Lower leg skin (tissue), 4 donors: ENCODE measurements at regions not wholly inside any gene's neighbourhood (a gene's known extent, or its start where the extent isn't known, plus 50 kb on each side); places are given as distances from the start of the nearest gene placed in this dataset.

Source experiments
- DNase-seq, 2 donors: peaks; one replicate each; pipeline ENCODE4 v3.0.0-alpha.2; 2019; ENCODE audit warnings: low spot score in 2 of 2
- H3K4me3 ChIP-seq: fragments of 200-600 bp; sonication (generic); 2 replicates; pipeline ENCODE4 v1.5.1; 2017; ENCODE audit warnings: mild to moderate bottlenecking, low read depth; ENCODE audit not compliant: poor library complexity, severe bottlenecking
- POLR2A ChIP-seq, 2 donors: fragments of 450-650 bp; IDR thresholded peaks; one replicate each; pipeline ENCODE4 v1.6.1; 2016 to 2017; ENCODE audit warnings: antibody characterized with exemption in 2 of 2, mild to moderate bottlenecking in 1 of 2, moderate library complexity in 1 of 2
- WGBS, 2 donors: methylation state at CpG; one replicate each; pipeline ENCODE4 v1.1.5; 2018; 5-methylcytosine and 5-hydroxymethylcytosine counted together
- intact Hi-C: fragments of 100-400 bp; cut with DNase I; formaldehyde crosslinking; loops from one replicate; pipeline ENCODE4 v1.15.0; 2023; ENCODE audit warnings: low total_unique reads
- TF ChIP-seq, protein P1 (sequence below), 3 donors: fragments of 450-650 bp; IDR thresholded peaks; one replicate each; pipeline ENCODE4 v1.5.1; 2016; ENCODE audit warnings: antibody characterized with exemption in 3 of 3, mild to moderate bottlenecking in 3 of 3, moderate library complexity in 2 of 3

DNA sequence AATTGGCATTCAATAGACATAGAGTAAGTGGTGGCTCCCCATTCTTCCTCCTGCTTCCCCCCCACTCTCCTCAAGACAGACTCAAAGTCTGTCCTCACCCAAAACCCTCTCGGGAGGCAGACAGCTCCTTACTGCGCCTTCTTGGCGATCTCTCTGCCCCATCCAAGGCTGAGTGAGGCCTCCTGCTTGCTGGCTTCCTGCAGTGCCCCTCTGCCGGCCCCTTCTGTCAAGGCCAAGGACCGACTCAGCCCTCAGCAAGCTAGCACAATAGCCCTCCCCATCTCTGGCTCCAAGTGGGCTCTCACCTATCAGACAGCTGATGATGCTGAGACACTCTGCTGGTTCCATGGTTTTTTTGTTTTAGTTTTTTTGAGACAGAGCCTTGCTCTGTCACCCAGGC, 62.5 kb upstream of the DLK1 start:
- 68 to 71% methylated on average over 5 of the region's 5 CpGs for WGBS, 2 donors
- intact Hi-C loops, result loop anchor here (10.0 kb wide), 1 partner anchor 961 kb away; no protein-coding TSS in a partner anchor
- no peak for TF ChIP-seq POLR2A (IDR thresholded peaks at IDR 0.05)
- TF ChIP-seq, protein P1, sequence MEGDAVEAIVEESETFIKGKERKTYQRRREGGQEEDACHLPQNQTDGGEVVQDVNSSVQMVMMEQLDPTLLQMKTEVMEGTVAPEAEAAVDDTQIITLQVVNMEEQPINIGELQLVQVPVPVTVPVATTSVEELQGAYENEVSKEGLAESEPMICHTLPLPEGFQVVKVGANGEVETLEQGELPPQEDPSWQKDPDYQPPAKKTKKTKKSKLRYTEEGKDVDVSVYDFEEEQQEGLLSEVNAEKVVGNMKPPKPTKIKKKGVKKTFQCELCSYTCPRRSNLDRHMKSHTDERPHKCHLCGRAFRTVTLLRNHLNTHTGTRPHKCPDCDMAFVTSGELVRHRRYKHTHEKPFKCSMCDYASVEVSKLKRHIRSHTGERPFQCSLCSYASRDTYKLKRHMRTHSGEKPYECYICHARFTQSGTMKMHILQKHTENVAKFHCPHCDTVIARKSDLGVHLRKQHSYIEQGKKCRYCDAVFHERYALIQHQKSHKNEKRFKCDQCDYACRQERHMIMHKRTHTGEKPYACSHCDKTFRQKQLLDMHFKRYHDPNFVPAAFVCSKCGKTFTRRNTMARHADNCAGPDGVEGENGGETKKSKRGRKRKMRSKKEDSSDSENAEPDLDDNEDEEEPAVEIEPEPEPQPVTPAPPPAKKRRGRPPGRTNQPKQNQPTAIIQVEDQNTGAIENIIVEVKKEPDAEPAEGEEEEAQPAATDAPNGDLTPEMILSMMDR (IDR thresholded peaks at IDR 0.05), result no peak
- DNase-seq, result no peak
- no peak overlapping the region for H3K4me3 ChIP-seq

DNA sequence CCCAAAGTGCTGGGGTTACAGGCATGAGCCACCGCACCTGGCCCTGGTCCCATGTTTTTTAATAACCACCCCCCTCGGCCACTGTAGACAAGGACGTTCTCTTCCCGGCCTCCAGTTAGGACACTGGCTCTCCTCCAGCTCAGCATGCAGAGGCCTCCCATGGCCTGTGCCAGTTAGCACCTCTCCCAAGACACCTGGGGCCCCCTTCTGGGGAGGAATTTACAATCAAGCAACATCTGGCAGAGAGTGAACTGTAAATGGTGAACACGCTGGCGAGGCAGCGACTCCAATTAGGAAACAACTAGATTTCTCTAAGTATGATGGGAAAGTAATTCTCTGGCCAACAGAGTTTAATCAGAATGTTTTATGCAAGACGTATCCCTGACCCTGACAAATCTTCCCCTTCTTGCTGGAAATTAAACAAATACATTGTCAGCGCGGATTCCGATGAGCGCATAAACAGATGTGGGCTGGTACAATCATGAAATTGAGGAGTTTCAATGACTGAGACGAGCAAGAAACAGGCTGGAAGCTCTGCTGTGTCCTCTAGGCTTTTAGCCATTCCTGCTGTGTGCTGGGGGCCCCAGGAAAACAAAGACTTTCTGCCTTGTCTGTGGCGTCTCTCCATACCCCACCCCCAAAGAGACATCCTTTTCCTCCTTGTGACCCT, 61.7 kb upstream of the DLK1 start:
- H3K4me3 ChIP-seq, result no peak overlapping the region
- TF ChIP-seq, protein P1 (IDR thresholded peaks at IDR 0.05), result no peak
- no peak for TF ChIP-seq POLR2A (IDR thresholded peaks at IDR 0.05)
- DNase-seq, result no peak
- WGBS, 2 donors, result 46 to 52% methylated on average over 14 of the region's 14 CpGs
- intact Hi-C loops, result loop anchor here (10.0 kb wide), 1 partner anchor 960 kb away; no protein-coding TSS in a partner anchor

DNA sequence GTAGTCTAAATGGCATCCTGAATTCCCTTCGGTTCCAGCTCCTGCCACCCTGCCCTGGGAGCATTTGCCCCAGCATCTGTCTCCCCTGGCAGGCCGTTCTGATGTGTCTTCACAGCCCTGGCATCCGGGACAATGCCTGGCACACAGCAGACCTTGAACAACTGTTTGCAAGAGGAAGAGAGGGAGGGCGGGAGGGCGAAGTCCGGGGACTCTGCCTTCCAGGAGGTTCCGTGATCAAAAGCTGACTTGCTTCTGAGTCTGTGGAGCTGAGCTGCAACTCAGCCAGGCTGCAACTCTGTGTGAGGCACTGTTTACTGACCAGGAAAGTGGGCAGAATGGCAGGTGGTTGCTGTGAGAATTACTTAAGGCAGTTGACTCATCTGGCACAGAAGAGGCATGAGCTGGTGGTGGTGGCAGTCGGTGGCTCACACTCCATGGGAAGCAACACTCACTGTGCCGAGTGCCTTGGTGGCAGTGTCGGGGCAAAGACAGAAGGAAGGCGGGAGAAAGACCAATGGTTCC, 61.1 kb upstream of the DLK1 start:
- intact Hi-C loops, result loop anchor here (10.0 kb wide), 1 partner anchor 959 kb away; no protein-coding TSS in a partner anchor
- TF ChIP-seq, protein P1 (IDR thresholded peaks at IDR 0.05), result no peak
- no peak for TF ChIP-seq POLR2A (IDR thresholded peaks at IDR 0.05)
- H3K4me3 ChIP-seq, result no peak overlapping the region
- no peak for DNase-seq
- WGBS, 2 donors, result 32 to 43% methylated on average over 11 of the region's 11 CpGs

DNA sequence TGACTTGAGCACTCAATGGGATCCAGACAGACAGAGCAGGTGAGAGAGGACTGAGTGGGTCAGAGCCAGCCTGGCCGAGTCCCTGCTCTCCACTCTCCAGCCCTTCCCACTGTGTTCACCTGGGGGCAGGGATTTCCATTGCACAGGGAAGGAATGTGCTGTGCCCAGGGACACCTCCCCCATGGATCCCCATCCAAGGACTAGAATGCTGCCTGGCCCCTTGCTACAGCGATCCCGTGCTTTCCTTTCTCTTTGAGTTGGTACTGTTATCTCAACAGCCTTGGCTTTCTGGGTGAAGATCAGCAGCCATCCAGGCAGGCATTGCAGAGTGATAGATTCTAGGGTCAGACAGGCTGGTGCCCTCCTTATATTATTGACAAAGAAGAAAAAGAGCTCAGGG, 60.3 kb upstream of the DLK1 start:
- no peak for DNase-seq
- no peak for TF ChIP-seq POLR2A (IDR thresholded peaks at IDR 0.05)
- TF ChIP-seq, protein P1 (IDR thresholded peaks at IDR 0.05), result no peak
- intact Hi-C loops, result loop anchor here (10.0 kb wide), 1 partner anchor 958 kb away; no protein-coding TSS in a partner anchor
- H3K4me3 ChIP-seq, result no peak overlapping the region
- 84 to 89% methylated on average over 3 of the region's 3 CpGs for WGBS, 2 donors

DNA sequence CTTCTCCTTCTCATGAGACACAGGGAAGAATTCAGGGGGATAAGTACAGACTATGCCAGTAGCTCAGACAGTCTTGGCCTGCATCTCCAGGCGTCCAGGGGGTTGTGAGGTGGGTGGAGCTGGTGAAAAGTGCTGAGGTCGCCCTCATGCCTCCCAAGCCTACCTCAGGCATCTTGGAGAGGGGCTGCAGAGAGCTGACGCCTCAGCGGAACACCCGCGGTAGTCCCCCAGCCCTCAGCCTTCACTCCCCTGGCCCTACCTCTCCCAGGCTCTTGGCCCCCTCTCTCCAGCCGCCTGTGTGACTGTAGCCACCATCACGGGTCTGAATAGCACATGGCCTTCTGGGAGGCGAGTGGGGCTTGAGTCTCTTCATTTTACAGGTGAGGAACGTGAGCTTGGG, 59.8 kb upstream of the DLK1 start:
- no peak overlapping the region for H3K4me3 ChIP-seq
- TF ChIP-seq, protein P1 (IDR thresholded peaks at IDR 0.05), result no peak
- no peak for TF ChIP-seq POLR2A (IDR thresholded peaks at IDR 0.05)
- no peak for DNase-seq
- whole genome bisulfite sequencing, 2 donors, result 93 to 94% methylated on average over 10 of the region's 10 CpGs
- intact Hi-C loops, result loop anchor here (10.0 kb wide), 1 partner anchor 958 kb away; no protein-coding TSS in a partner anchor
